ENCODE measurements at regions not wholly inside any gene's neighbourhood (a gene's known extent, or its start where the extent isn't known, plus 50 kb on each side); places are given as distances from the start of the nearest gene placed in this dataset.

GRCh38 chr3:69568951-69569350 lies 170.3 kb upstream of the MITF start:
- DNase-seq (ENCODE audit: low spot score) = no peak

GRCh38 chr3:69568458-69568857 lies 170.8 kb upstream of the MITF start:
- no peak for DNase-seq (ENCODE audit: low spot score)

GRCh38 chr3:69567710-69568052 lies 171.6 kb upstream of the MITF start:
- DNase-seq (ENCODE audit: low spot score) = no peak

- DNase-seq (ENCODE audit: low spot score) = no peak
Observed at GRCh38 chr3:69567023-69567709, 172.1 kb upstream of the MITF start.

GRCh38 chr3:69566275-69566674 lies 173.0 kb upstream of the MITF start:
- DNase-seq (ENCODE audit: low spot score) = no peak

GRCh38 chr3:69565316-69565715 lies 173.9 kb upstream of the MITF start:
- no peak for DNase-seq (ENCODE audit: low spot score)

- DNase-seq (ENCODE audit: low spot score) = no peak
Observed at GRCh38 chr3:69563981-69564380, 175.3 kb upstream of the MITF start.

GRCh38 chr3:69563151-69563550 lies 176.1 kb upstream of the MITF start:
- DNase-seq (ENCODE audit: low spot score) = no peak

GRCh38 chr3:69562020-69562419 lies 176.1 kb upstream of the FRMD4B start:
- no peak for DNase-seq (ENCODE audit: low spot score)

GRCh38 chr3:69560818-69561217 lies 174.9 kb upstream of the FRMD4B start:
- DNase-seq (ENCODE audit: low spot score) = no peak

- DNase-seq (ENCODE audit: low spot score) = no peak
Observed at GRCh38 chr3:69560116-69560515, 174.2 kb upstream of the FRMD4B start.

- DNase-seq (ENCODE audit: low spot score) = peak; percentile 75
Observed at GRCh38 chr3:69558912-69559311, 173.0 kb upstream of the FRMD4B start.

- DNase-seq (ENCODE audit: low spot score) = no peak
Observed at GRCh38 chr3:69554576-69554975, 168.7 kb upstream of the FRMD4B start.

- no peak for DNase-seq (ENCODE audit: low spot score)
Observed at GRCh38 chr3:69553888-69554287, 168.0 kb upstream of the FRMD4B start.

GRCh38 chr3:69547461-69547880 lies 161.6 kb upstream of the FRMD4B start:
- DNase-seq (ENCODE audit: low spot score) = no peak

GRCh38 chr3:69542805-69543429 lies 157.0 kb upstream of the FRMD4B start:
- no peak for DNase-seq (ENCODE audit: low spot score)

GRCh38 chr3:69542089-69542804 lies 156.4 kb upstream of the FRMD4B start:
- DNase-seq (ENCODE audit: low spot score) = no peak

- no peak for DNase-seq (ENCODE audit: low spot score)
Observed at GRCh38 chr3:69541711-69542088, 155.8 kb upstream of the FRMD4B start.

GRCh38 chr3:69540706-69541581 lies 155.1 kb upstream of the FRMD4B start:
- DNase-seq (ENCODE audit: low spot score) = no peak

- no peak for DNase-seq (ENCODE audit: low spot score)
Observed at GRCh38 chr3:69539134-69539533, 153.2 kb upstream of the FRMD4B start.

- DNase-seq (ENCODE audit: low spot score) = no peak
Observed at GRCh38 chr3:69538281-69538680, 152.4 kb upstream of the FRMD4B start.

GRCh38 chr3:69536306-69537020 lies 150.6 kb upstream of the FRMD4B start:
- DNase-seq (ENCODE audit: low spot score) = no peak

Measured in mucosa of gallbladder (tissue), 1 donor.